ENCODE measurements at regions not wholly inside any gene's neighbourhood (a gene's known extent, or its start where the extent isn't known, plus 50 kb on each side); places are given as distances from the start of the nearest gene placed in this dataset.

DNA sequence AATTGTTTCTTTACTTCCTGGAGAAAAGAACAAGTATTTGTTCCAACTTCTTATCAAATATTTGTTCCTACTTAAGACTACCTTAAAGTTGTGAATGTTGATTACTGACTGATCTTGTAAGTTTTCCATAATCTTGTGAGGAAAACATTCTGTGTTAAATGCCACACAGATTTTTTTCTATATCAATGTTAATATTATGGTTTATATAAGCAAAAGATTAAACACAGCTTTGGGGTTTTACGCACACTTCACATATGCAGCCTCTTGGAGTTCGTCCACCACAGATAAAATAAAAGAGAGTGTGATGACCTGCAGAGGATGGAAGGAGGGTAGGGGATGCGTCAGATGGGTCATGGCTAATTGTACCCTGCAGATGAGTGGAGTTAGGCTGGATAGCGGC, 780.0 kb upstream of the SALL3 start:
- TF ChIP-seq, protein P1, sequence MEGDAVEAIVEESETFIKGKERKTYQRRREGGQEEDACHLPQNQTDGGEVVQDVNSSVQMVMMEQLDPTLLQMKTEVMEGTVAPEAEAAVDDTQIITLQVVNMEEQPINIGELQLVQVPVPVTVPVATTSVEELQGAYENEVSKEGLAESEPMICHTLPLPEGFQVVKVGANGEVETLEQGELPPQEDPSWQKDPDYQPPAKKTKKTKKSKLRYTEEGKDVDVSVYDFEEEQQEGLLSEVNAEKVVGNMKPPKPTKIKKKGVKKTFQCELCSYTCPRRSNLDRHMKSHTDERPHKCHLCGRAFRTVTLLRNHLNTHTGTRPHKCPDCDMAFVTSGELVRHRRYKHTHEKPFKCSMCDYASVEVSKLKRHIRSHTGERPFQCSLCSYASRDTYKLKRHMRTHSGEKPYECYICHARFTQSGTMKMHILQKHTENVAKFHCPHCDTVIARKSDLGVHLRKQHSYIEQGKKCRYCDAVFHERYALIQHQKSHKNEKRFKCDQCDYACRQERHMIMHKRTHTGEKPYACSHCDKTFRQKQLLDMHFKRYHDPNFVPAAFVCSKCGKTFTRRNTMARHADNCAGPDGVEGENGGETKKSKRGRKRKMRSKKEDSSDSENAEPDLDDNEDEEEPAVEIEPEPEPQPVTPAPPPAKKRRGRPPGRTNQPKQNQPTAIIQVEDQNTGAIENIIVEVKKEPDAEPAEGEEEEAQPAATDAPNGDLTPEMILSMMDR (IDR thresholded peaks at IDR 0.05; ENCODE audit: low read depth, low read length, poor library complexity, severe bottlenecking) = no peak
- TF ChIP-seq EZH2phosphoT487 (IDR thresholded peaks at IDR 0.05; ENCODE audit: borderline replicate concordance, low read length) = no peak
